ENCODE measurements at regions not wholly inside any gene's neighbourhood (a gene's known extent, or its start where the extent isn't known, plus 50 kb on each side); places are given as distances from the start of the nearest gene placed in this dataset.

DNA sequence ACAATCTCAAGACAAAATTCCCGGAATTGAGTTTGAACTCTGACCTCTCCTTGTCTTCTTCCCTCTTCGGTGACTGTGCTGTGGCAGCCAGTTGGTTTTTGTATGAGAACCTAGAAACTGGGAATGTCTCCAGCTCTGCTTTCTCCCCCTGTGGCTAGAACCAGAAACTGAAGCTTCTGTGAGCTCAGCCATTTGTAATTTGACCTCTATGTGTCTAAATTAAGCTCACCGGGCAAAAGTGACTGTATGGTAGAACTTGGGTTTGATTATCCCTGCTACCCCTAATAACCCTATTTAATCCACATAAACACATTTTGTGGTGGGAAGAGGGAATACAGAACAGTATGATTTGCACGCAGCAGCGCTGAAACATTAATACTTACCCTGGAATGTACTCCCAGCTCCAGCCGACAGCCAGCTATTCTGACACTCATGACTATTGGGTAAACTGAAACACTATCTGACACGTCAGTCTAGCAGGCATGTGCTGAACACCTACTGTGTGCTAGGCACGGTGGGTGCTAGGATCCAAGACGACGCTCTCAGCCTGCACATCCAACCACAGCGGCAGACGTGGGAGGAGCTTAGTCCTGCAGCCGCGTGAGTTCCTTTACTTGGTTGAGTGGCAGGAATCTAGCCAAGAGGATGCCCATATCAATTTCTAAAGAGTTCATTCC, 324.8 kb downstream of the SFMBT2 start:
- peak overlapping the region; percentile 66 for H3K27ac Mint-ChIP-seq
- Histone ChIP-seq H3K4me1 (ENCODE audit: insufficient read depth) (peaks cover 22% of the 10 kb centered on the region), H3F3A (replicated peaks; ENCODE audit: low read depth) (no peaks in the 10 kb centered on the region), H4K20me1 (replicated peaks; ENCODE audit: insufficient read depth) (no peaks in the 10 kb centered on the region), H3K9me2 (ENCODE audit: insufficient read depth) (no peaks in the 10 kb centered on the region), H3K79me2 (replicated peaks; ENCODE audit: insufficient read depth) (no peaks in the 10 kb centered on the region), H3K4me2 (no peak overlapping the region), H3K27me3 (ENCODE audit: insufficient read depth) (no peaks in the 10 kb centered on the region), H3K36me3 (ENCODE audit: insufficient read depth) (no peaks in the 10 kb centered on the region), H3K4me3 (no peak overlapping the region), H3K27ac (ENCODE audit: low read depth) (no peak overlapping the region), H2AFZ (peak overlapping the region; percentile 33; the same call in 1 of the 2 replicates)
- TF ChIP-seq, protein P1, sequence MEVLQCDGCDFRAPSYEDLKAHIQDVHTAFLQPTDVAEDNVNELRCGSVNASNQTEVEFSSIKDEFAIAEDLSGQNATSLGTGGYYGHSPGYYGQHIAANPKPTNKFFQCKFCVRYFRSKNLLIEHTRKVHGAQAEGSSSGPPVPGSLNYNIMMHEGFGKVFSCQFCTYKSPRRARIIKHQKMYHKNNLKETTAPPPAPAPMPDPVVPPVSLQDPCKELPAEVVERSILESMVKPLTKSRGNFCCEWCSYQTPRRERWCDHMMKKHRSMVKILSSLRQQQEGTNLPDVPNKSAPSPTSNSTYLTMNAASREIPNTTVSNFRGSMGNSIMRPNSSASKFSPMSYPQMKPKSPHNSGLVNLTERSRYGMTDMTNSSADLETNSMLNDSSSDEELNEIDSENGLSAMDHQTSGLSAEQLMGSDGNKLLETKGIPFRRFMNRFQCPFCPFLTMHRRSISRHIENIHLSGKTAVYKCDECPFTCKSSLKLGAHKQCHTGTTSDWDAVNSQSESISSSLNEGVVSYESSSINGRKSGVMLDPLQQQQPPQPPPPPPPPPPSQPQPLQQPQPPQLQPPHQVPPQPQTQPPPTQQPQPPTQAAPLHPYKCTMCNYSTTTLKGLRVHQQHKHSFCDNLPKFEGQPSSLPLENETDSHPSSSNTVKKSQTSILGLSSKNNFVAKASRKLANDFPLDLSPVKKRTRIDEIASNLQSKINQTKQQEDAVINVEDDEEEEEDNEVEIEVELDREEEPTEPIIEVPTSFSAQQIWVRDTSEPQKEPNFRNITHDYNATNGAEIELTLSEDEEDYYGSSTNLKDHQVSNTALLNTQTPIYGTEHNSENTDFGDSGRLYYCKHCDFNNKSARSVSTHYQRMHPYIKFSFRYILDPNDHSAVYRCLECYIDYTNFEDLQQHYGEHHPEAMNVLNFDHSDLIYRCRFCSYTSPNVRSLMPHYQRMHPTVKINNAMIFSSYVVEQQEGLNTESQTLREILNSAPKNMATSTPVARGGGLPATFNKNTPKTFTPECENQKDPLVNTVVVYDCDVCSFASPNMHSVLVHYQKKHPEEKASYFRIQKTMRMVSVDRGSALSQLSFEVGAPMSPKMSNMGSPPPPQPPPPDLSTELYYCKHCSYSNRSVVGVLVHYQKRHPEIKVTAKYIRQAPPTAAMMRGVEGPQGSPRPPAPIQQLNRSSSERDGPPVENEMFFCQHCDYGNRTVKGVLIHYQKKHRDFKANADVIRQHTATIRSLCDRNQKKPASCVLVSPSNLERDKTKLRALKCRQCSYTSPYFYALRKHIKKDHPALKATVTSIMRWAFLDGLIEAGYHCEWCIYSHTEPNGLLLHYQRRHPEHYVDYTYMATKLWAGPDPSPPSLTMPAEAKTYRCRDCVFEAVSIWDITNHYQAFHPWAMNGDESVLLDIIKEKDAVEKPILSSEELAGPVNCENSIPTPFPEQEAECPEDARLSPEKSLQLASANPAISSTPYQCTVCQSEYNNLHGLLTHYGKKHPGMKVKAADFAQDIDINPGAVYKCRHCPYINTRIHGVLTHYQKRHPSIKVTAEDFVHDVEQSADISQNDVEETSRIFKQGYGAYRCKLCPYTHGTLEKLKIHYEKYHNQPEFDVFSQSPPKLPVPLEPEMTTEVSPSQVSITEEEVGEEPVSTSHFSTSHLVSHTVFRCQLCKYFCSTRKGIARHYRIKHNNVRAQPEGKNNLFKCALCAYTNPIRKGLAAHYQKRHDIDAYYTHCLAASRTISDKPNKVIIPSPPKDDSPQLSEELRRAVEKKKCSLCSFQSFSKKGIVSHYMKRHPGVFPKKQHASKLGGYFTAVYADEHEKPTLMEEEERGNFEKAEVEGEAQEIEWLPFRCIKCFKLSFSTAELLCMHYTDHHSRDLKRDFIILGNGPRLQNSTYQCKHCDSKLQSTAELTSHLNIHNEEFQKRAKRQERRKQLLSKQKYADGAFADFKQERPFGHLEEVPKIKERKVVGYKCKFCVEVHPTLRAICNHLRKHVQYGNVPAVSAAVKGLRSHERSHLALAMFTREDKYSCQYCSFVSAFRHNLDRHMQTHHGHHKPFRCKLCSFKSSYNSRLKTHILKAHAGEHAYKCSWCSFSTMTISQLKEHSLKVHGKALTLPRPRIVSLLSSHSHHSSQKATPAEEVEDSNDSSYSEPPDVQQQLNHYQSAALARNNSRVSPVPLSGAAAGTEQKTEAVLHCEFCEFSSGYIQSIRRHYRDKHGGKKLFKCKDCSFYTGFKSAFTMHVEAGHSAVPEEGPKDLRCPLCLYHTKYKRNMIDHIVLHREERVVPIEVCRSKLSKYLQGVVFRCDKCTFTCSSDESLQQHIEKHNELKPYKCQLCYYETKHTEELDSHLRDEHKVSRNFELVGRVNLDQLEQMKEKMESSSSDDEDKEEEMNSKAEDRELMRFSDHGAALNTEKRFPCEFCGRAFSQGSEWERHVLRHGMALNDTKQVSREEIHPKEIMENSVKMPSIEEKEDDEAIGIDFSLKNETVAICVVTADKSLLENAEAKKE (CRISPR knock-in tag; IDR thresholded peaks at IDR 0.05): peak; percentile 41; the same call in 1 of the 2 replicates
- no peak for TF ChIP-seq EZH2phosphoT487 (IDR thresholded peaks at IDR 0.05; ENCODE audit: unreplicated experiment)
- TF ChIP-seq, protein P2, sequence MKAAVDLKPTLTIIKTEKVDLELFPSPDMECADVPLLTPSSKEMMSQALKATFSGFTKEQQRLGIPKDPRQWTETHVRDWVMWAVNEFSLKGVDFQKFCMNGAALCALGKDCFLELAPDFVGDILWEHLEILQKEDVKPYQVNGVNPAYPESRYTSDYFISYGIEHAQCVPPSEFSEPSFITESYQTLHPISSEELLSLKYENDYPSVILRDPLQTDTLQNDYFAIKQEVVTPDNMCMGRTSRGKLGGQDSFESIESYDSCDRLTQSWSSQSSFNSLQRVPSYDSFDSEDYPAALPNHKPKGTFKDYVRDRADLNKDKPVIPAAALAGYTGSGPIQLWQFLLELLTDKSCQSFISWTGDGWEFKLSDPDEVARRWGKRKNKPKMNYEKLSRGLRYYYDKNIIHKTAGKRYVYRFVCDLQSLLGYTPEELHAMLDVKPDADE (IDR thresholded peaks at IDR 0.05): no peak
- TF ChIP-seq, protein P3, sequence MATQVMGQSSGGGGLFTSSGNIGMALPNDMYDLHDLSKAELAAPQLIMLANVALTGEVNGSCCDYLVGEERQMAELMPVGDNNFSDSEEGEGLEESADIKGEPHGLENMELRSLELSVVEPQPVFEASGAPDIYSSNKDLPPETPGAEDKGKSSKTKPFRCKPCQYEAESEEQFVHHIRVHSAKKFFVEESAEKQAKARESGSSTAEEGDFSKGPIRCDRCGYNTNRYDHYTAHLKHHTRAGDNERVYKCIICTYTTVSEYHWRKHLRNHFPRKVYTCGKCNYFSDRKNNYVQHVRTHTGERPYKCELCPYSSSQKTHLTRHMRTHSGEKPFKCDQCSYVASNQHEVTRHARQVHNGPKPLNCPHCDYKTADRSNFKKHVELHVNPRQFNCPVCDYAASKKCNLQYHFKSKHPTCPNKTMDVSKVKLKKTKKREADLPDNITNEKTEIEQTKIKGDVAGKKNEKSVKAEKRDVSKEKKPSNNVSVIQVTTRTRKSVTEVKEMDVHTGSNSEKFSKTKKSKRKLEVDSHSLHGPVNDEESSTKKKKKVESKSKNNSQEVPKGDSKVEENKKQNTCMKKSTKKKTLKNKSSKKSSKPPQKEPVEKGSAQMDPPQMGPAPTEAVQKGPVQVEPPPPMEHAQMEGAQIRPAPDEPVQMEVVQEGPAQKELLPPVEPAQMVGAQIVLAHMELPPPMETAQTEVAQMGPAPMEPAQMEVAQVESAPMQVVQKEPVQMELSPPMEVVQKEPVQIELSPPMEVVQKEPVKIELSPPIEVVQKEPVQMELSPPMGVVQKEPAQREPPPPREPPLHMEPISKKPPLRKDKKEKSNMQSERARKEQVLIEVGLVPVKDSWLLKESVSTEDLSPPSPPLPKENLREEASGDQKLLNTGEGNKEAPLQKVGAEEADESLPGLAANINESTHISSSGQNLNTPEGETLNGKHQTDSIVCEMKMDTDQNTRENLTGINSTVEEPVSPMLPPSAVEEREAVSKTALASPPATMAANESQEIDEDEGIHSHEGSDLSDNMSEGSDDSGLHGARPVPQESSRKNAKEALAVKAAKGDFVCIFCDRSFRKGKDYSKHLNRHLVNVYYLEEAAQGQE (IDR thresholded peaks at IDR 0.05; ENCODE audit: unreplicated experiment): no peak
- no peak for TF ChIP-seq NANOG (IDR thresholded peaks at IDR 0.05; ENCODE audit: borderline replicate concordance)
- TF ChIP-seq, protein P4, sequence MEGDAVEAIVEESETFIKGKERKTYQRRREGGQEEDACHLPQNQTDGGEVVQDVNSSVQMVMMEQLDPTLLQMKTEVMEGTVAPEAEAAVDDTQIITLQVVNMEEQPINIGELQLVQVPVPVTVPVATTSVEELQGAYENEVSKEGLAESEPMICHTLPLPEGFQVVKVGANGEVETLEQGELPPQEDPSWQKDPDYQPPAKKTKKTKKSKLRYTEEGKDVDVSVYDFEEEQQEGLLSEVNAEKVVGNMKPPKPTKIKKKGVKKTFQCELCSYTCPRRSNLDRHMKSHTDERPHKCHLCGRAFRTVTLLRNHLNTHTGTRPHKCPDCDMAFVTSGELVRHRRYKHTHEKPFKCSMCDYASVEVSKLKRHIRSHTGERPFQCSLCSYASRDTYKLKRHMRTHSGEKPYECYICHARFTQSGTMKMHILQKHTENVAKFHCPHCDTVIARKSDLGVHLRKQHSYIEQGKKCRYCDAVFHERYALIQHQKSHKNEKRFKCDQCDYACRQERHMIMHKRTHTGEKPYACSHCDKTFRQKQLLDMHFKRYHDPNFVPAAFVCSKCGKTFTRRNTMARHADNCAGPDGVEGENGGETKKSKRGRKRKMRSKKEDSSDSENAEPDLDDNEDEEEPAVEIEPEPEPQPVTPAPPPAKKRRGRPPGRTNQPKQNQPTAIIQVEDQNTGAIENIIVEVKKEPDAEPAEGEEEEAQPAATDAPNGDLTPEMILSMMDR (conservative IDR thresholded peaks at IDR 0.05; ENCODE audit: low read depth in 2 of 2): peak in 1 of 2 experiments; percentile 26; a peak in 2 of 4 replicates
- no peaks in the 10 kb centered on the region for H3K27me3 Mint-ChIP-seq (ENCODE audit: insufficient read depth, low read depth, poor library complexity)
- no peaks in the 10 kb centered on the region for H3K36me3 Mint-ChIP-seq (ENCODE audit: low read depth)
- no peaks in the 10 kb centered on the region for H3K9me3 Mint-ChIP-seq
- H3K4me1 Mint-ChIP-seq: peaks cover 40% of the 10 kb centered on the region
- peak; percentile 80 for DNase-seq (ENCODE audit: low spot score)
- peak; percentile 90 for ATAC-seq
- H3K4me3 Mint-ChIP-seq: no peak overlapping the region
